GM21367 (cell line): ENCODE measurements at regions not wholly inside any gene's neighbourhood (a gene's known extent, or its start where the extent isn't known, plus 50 kb on each side); places are given as distances from the start of the nearest gene placed in this dataset.

Source experiments
- ATAC-seq: cut with Tn5 transposase; IDR thresholded peaks from one replicate; pipeline ENCODE4 v1.9.1; 2021; ENCODE audit not compliant: unreplicated experiment

DNA sequence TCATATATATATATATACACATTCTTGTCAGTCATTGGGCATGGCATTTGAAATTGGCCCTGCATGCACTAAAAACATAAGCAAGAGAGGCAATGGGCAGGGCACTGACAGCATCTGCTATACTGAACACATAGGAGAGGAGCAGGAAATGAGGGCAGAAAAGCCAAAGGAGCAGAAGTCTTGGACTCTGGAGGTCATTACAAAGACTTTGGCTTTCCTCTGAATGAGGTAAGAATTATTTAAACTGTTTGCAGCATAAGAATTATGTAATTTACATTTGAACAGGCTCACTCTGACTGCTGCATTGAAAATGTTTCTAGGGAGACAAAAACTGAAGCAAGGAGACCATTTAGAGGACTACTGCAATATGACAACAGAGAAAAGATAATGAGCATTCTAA lies 396.5 kb downstream of the PRDM5 start:
- ATAC-seq: no peak

DNA sequence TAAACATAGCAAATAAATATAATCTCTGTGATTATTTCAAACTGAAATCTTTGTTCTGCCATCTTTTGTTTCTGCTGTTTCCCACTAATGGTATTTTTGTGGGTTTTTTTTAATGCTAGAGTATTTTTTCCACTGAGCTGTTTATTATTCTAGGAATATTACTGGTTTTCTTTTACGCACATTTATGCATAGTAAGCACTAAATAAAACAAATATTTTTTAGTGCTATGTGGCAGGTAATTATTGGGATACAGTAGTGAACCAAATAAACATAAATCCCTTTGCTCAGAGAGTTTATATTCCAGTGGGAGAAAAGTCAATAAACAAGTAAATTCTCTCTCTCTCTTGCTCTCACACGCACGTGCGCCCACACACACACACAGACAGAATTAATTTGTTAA lies 397.4 kb downstream of the PRDM5 start:
- no peak for ATAC-seq

DNA sequence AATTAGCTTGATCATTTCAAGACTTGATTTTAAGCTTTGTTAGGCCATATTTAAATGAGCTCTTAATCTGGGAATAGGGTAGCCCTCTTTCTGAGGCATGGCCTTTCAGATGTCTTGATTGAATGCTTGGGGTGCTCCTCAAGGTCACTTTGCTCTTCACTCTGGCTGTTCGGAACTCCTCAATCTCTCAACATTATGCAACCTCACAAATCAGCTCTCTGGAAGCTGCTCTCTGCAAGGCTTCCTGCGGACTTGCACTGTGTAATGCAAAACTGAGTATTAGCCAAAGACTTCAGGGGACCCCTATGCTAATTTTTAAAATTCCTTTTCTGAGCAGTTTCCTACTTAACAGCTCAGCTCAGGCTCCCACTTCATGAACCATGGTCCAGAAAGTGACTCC lies 398.3 kb downstream of the PRDM5 start:
- ATAC-seq: no peak

DNA sequence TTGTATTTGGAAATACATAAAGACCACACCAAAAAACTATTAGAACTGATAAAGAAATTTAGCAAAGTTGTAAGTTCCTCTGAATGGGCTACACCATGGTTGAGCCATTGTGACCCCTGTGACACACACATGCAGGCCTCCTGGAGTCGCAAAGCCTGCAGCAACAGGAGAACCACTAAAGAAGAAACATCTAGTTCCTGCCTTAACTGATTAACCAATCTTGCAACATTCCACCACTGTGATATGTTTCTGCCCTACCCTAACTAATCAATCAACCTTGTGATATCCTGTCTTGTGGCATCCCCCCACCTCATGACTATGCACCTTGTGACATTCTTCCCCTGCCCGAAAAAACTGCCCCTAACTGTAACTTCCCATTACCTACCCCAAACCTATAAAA lies 401.8 kb downstream of the PRDM5 start:
- ATAC-seq: no peak

- no peak for ATAC-seq
Measured at GRCh38 chr4:120517966-120518365, 404.6 kb downstream of the PRDM5 start.

DNA sequence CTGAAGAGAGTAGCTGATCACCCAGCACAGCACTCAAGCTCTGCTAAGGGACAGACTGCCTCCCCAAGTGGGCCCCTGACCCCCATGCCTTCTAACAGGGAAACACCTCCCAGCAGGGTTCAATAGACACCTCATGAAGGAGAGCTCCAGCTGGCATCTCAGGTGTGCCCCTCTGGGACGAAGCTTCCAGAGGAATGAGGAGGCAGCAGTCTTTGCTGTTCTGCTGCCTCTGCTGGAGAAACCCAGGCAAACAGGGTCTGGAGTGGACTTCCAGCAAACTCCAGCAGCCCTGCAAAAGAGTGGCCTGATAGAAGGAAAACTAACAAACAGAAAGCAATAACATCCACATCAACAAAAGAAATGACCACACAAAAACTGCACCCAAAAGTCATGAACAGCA lies 412.8 kb downstream of the PRDM5 start:
- ATAC-seq: no peak

DNA sequence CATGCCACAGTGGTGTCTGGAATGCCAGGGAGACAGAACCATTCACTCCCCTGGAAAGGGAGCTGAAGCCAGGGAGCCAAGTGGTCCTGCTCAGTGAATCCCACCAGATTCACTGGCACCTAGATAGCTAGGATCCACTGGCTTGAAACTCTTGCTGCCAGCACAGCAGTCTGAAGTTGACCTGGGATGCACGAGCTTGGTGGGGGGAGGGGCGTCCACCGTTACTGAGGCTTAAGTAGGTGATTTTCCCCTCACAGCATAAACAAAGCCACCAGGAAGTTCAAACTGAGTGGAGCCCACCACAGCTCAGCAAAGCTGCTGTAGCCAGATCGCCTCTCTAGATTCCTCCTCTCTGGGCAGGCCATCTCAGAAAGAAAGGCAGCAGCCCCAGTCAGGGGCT lies 413.3 kb downstream of the PRDM5 start:
- ATAC-seq: no peak

DNA sequence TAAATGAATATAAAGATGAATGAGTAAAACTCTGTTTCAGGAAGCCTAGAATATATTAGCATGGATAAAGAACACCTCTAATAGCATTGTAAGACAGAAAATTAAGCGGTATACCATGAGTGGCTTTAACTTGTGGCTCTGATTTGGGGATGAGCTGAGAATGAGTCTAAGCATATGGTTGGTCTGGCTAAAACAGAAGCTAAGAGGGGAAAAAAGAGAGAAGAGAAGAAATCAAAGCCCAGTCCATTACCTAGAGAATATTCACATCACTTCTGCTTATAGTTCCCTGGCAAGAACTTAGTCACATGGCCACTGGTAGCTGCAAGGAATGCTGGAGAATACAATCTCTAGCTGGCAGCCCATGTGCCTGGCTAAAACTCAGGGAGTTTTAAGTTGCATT lies 414.5 kb downstream of the PRDM5 start:
- ATAC-seq: no peak

GRCh38 chr4:120506536-120506935 lies 416.0 kb downstream of the PRDM5 start:
- no peak for ATAC-seq

- no peak for ATAC-seq
Measured at GRCh38 chr4:120498678-120499077, 423.8 kb downstream of the PRDM5 start.

DNA sequence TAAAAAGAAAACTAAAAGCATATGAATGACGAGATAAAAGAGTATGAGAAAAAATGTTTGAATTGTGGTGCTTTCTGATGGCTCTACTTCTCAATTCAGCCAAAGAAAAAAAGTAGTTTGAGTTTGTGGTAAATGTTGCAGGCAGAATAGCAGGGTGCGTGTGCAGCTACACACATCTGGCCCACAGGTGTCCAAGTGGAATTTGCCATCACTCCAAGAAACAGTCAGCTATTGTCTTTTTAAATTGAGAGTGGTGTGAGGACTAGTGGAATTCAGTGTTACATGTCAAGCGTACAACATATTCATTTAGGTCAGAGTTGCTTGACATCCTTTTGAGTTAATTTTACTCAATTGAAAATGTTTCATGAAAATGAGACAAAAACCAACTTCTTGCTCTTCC lies 424.8 kb upstream of the MAD2L1 start:
- no peak for ATAC-seq

- no peak for ATAC-seq
Measured at GRCh38 chr4:120481756-120482155, 415.1 kb upstream of the MAD2L1 start.

DNA sequence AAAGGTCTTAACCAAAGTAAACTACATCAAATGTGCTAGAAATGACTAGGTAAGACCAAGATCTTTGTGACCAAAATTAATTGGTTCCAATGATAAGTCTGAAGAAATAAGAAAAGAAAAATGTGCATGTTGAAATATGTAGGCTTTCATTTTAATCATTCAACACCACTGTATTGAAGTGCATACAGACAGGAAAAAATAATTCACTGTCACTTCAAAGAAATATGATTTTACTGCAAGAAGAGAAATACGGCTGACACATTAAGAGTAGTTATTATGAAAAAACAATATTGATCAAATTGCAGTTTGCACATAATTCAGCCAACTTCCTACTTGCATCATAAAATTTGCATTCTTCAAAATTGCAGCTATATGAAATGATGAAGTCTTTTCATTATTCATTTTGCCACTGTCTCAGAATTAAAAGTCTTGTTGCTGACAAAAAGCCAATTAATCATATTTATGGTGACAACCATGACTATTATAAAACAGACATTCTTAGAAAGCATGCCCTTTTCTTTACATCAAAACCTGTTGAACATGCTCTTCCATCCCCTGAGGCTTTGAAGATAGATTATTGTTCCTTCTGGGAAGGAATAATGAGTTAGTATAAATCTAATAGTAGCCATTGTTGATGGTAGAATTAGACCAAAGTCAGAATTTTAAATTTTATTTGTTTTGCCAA lies 405.9 kb upstream of the MAD2L1 start:
- ATAC-seq: no peak

GRCh38 chr4:120466429-120466828 lies 399.8 kb upstream of the MAD2L1 start:
- ATAC-seq: no peak

DNA sequence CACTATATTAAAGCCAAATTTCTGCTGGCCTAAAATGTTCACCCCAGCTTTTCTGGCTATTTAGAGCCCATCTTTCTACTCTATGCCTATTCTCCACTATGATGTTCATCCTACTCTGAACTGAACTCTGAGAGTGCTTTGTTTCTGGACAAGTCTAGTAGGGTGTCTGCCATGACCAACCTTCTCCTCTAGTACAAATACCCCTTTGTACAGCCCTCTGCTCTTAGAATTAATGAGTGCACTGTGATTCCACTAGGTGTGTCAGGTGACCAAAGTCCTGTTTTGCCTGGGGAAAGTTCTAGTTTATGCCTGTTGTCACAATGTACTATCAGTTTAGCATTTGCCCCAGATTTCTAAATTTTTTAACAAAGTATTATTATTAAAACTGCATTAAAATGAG lies 388.1 kb upstream of the MAD2L1 start:
- no peak for ATAC-seq

- ATAC-seq: no peak
Measured at GRCh38 chr4:120452536-120452935, 385.9 kb upstream of the MAD2L1 start.

DNA sequence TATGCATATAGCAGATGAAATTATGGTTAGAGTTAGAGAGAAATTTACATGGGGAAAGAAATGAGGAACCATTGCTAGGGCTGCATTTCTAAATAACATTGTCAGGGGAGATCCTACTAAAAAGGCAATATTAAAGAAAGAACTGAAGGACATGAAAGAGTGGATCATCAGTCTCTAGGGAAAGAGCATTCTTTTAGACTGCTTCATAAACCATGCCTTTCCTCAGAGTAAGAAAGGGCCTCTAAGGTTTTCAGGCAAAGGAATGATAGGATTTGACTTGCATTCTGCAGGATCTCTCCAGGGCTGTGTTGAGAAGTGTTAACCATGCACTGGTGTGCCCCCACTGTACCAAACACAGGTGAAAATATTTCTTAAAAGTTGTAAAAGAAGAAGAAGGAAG lies 385.4 kb upstream of the MAD2L1 start:
- no peak for ATAC-seq

DNA sequence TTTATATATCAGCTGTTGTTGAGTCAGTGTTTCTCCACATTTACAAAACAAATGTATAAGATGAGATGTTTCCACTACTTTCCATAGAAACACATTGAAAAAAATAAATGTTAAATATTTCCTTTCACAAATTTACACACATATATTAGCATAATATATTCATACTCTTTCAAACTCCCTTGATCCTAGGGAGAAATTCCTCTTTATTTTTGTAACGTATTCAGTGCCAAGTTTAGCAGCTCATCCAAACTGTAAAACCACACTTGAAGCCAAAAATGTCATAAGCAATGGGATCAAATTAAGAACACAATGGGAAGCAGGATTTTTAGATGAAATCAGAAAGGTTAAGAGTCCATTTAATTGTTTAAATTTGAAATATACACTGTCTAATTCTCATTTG lies 381.1 kb upstream of the MAD2L1 start:
- no peak for ATAC-seq

- ATAC-seq: peak; percentile 95
Measured at GRCh38 chr4:120446051-120446567, 379.5 kb upstream of the MAD2L1 start.

DNA sequence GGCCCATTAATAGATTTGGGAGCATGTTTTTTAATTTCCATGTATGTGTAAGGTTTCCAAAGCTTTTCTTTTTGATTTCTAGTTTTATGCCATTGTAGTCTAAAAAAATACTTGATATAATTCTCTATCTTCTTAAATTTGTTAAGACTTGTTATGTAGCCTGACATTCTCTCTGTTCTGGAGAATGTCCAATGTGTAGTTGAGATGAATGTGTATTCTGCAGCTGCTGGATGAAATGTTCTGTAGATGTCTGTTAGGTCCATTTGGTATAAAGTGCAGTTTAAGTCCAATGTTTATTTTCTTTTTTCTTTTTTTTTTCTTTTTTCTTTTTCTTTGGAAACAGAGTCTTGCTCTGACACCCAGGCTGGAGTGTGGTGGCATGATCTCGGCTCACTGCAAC lies 378.5 kb upstream of the MAD2L1 start:
- no peak for ATAC-seq

GRCh38 chr4:120443116-120443515 lies 376.5 kb upstream of the MAD2L1 start:
- ATAC-seq: no peak

- ATAC-seq: no peak
Measured at GRCh38 chr4:120440730-120441129, 374.1 kb upstream of the MAD2L1 start.

DNA sequence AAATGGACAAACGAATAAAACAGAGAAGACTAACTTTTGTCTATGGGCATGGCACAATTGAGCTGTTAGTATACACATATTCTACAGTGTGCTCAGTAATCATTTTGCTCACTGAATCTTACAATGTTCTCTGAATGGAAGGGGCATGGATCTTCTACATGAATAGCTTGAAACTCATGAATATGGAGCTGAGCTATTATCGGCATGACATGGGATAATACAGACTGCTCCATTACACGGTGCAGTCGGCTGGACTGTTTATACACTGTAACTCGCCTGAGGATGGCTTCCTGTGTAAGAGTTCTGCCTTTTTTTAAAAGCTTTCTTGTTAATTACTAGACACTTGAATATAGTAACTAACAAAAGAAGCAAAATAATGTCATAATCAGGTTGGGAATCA lies 368.5 kb upstream of the MAD2L1 start:
- ATAC-seq: no peak
